ENCODE measurements at regions not wholly inside any gene's neighbourhood (a gene's known extent, or its start where the extent isn't known, plus 50 kb on each side); places are given as distances from the start of the nearest gene placed in this dataset.

DNA sequence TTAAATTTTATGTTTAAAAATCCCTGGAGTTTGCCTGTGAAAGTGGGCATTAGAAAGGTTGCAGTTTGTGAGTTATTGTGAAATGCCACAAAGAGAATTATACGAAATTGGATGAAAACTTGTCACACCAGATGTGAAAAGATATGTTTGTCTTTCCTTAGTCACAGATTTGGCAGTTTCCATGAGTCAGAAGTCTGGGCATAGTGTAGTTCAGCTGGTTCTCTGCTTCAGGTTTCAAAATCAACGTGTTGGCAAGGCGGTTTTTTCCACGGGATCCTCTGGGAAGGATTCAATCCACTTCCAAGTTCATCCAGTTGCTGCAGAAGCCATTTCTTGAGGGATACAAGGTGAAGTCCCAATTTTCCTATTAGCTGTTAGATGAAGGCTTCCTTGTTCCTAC lies 658.0 kb upstream of the CDH2 start:
- Histone ChIP-seq H3K9me3 (replicated peaks; ENCODE audit: control insufficient read depth, insufficient read depth, low read length) (no peaks in the 10 kb centered on the region), H3K79me2 (ENCODE audit: control insufficient read depth, insufficient read depth, low read length) (no peaks in the 10 kb centered on the region), H3K36me3 (ENCODE audit: control insufficient read depth in 2 of 2, insufficient read depth in 2 of 2, low read length in 1 of 2) (no peaks in the 10 kb centered on the region), H2AFZ (ENCODE audit: control insufficient read depth, low read depth, low read length) (no peak overlapping the region), H3K9ac (ENCODE audit: control insufficient read depth, insufficient read depth, low read length) (no peak overlapping the region), H3K4me2 (ENCODE audit: control insufficient read depth, insufficient read depth) (no peak overlapping the region), H3K27me3 (replicated peaks in 1 of 2; ENCODE audit: control insufficient read depth in 2 of 2, insufficient read depth in 2 of 2, low read length in 1 of 2) (no peaks in the 10 kb centered on the region), H3K27ac (ENCODE audit: control insufficient read depth, insufficient read depth) (no peak overlapping the region), H3K4me3 (no peak overlapping the region), H4K20me1 (ENCODE audit: control insufficient read depth, insufficient read depth) (no peaks in the 10 kb centered on the region), H3K4me1 (ENCODE audit: control insufficient read depth, insufficient read depth, low read length) (no peaks in the 10 kb centered on the region)
- ChIA-PET POLR2A (no interaction called here), CTCF (no interaction called here), SMC1A (ENCODE audit: uncharacterized antibody, unreplicated experiment) (no interaction called here), RAD21 (ENCODE audit: unreplicated experiment) (no interaction called here)
- FAIRE-seq, result no peak
- in situ Hi-C loops (cut with MboI), result no loop called here
- ATAC-seq, result no peak
- no TSS peak for BruUV-seq (replicated peaks)
- WGBS (ENCODE audit: insufficient coverage, insufficient replicate concordance, low lambda C conversion rate, missing lambda C conversion rate), result 11% methylated on average over 4 of the region's 4 CpGs
- DNase-seq (ENCODE audit: low read depth, low spot score), result no peak
- intact Hi-C loops (cut with micrococcal nuclease; ENCODE audit: unreplicated experiment), result no loop called here
- TF ChIP-seq BMI1 (IDR thresholded peaks at IDR 0.05; ENCODE audit: borderline replicate concordance), result no peak
- no peak for TF ChIP-seq POLR2A (IDR thresholded peaks at IDR 0.05; ENCODE audit: low read depth, low read length)
- TF ChIP-seq SP1 (IDR thresholded peaks at IDR 0.05; ENCODE audit: low read depth, low read length), result no peak
- TF ChIP-seq LARP7 (IDR thresholded peaks at IDR 0.05), result no peak
- no peak for TF ChIP-seq EP300 (IDR thresholded peaks at IDR 0.05; ENCODE audit: borderline replicate concordance in 1 of 2, control insufficient read depth in 1 of 2, low read depth in 2 of 2, low read length in 2 of 2)
- no peak for TF ChIP-seq ATF7 (IDR thresholded peaks at IDR 0.05; ENCODE audit: low read depth)
- no peak for TF ChIP-seq KLF5 (IDR thresholded peaks at IDR 0.05; ENCODE audit: partially characterized antibody)
- TF ChIP-seq BHLHE40 (IDR thresholded peaks at IDR 0.05; ENCODE audit: borderline replicate concordance in 1 of 2, low read depth in 2 of 2, low read length in 1 of 2), result no peak
- TF ChIP-seq NFXL1 (IDR thresholded peaks at IDR 0.05; ENCODE audit: borderline replicate concordance), result no peak
- no peak for TF ChIP-seq FOXK2 (IDR thresholded peaks at IDR 0.05)
- TF ChIP-seq EED (IDR thresholded peaks at IDR 0.05; ENCODE audit: low read depth), result no peak
- TF ChIP-seq, protein P1, sequence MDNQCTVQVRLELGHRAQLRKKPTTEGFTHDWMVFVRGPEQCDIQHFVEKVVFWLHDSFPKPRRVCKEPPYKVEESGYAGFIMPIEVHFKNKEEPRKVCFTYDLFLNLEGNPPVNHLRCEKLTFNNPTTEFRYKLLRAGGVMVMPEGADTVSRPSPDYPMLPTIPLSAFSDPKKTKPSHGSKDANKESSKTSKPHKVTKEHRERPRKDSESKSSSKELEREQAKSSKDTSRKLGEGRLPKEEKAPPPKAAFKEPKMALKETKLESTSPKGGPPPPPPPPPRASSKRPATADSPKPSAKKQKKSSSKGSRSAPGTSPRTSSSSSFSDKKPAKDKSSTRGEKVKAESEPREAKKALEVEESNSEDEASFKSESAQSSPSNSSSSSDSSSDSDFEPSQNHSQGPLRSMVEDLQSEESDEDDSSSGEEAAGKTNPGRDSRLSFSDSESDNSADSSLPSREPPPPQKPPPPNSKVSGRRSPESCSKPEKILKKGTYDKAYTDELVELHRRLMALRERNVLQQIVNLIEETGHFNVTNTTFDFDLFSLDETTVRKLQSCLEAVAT (IDR thresholded peaks at IDR 0.05), result no peak
- TF ChIP-seq ZNF207 (IDR thresholded peaks at IDR 0.05; ENCODE audit: borderline replicate concordance), result no peak
- no peak for TF ChIP-seq IKZF2 (IDR thresholded peaks at IDR 0.05)
- TF ChIP-seq, protein P2, sequence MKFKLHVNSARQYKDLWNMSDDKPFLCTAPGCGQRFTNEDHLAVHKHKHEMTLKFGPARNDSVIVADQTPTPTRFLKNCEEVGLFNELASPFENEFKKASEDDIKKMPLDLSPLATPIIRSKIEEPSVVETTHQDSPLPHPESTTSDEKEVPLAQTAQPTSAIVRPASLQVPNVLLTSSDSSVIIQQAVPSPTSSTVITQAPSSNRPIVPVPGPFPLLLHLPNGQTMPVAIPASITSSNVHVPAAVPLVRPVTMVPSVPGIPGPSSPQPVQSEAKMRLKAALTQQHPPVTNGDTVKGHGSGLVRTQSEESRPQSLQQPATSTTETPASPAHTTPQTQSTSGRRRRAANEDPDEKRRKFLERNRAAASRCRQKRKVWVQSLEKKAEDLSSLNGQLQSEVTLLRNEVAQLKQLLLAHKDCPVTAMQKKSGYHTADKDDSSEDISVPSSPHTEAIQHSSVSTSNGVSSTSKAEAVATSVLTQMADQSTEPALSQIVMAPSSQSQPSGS (IDR thresholded peaks at IDR 0.05; ENCODE audit: low read length), result no peak
- TF ChIP-seq, protein P3, sequence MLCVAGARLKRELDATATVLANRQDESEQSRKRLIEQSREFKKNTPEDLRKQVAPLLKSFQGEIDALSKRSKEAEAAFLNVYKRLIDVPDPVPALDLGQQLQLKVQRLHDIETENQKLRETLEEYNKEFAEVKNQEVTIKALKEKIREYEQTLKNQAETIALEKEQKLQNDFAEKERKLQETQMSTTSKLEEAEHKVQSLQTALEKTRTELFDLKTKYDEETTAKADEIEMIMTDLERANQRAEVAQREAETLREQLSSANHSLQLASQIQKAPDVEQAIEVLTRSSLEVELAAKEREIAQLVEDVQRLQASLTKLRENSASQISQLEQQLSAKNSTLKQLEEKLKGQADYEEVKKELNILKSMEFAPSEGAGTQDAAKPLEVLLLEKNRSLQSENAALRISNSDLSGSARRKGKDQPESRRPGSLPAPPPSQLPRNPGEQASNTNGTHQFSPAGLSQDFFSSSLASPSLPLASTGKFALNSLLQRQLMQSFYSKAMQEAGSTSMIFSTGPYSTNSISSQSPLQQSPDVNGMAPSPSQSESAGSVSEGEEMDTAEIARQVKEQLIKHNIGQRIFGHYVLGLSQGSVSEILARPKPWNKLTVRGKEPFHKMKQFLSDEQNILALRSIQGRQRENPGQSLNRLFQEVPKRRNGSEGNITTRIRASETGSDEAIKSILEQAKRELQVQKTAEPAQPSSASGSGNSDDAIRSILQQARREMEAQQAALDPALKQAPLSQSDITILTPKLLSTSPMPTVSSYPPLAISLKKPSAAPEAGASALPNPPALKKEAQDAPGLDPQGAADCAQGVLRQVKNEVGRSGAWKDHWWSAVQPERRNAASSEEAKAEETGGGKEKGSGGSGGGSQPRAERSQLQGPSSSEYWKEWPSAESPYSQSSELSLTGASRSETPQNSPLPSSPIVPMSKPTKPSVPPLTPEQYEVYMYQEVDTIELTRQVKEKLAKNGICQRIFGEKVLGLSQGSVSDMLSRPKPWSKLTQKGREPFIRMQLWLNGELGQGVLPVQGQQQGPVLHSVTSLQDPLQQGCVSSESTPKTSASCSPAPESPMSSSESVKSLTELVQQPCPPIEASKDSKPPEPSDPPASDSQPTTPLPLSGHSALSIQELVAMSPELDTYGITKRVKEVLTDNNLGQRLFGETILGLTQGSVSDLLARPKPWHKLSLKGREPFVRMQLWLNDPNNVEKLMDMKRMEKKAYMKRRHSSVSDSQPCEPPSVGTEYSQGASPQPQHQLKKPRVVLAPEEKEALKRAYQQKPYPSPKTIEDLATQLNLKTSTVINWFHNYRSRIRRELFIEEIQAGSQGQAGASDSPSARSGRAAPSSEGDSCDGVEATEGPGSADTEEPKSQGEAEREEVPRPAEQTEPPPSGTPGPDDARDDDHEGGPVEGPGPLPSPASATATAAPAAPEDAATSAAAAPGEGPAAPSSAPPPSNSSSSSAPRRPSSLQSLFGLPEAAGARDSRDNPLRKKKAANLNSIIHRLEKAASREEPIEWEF (IDR thresholded peaks at IDR 0.05; ENCODE audit: insufficient replicate concordance, low read depth, low read length), result no peak
- TF ChIP-seq WRNIP1 (IDR thresholded peaks at IDR 0.05; ENCODE audit: borderline replicate concordance, low read depth, low read length), result no peak
- TF ChIP-seq HDAC6 (IDR thresholded peaks at IDR 0.05; ENCODE audit: unreplicated experiment), result no peak
